Liver (tissue), 8 donors: ENCODE measurements at regions not wholly inside any gene's neighbourhood (a gene's known extent, or its start where the extent isn't known, plus 50 kb on each side); places are given as distances from the start of the nearest gene placed in this dataset.

ENCODE experiments used
- DNase-seq: peaks from one replicate; pipeline ENCODE4 v3.0.0-alpha.2; 2017; ENCODE audit warnings: low spot score
- H3K27ac ChIP-seq, 2 donors: one replicate each; pipeline ENCODE4 v1.7.0; 2013; ENCODE audit warnings: inconsistent platforms in 2 of 2, low read length in 2 of 2, control low read depth in 1 of 2, low read depth in 1 of 2, mild to moderate bottlenecking in 1 of 2
- H3K27me3 ChIP-seq, 4 donors: one replicate each; pipeline versions ENCODE4 v1.6.1 to v1.7.0; 2013; ENCODE audit warnings: low read length in 3 of 4, inconsistent platforms in 1 of 4, mild to moderate bottlenecking in 1 of 4, moderate library complexity in 1 of 4; ENCODE audit not compliant: control insufficient read depth in 4 of 4, insufficient read depth in 4 of 4
- H3K36me3 ChIP-seq, 4 donors: one replicate each; pipeline versions ENCODE4 v1.6.1 to v1.7.0; 2013; ENCODE audit warnings: low read length in 3 of 4, mild to moderate bottlenecking in 3 of 4, low read depth in 1 of 4, moderate library complexity in 1 of 4; ENCODE audit not compliant: control insufficient read depth in 4 of 4, insufficient read depth in 3 of 4
- H3K4me1 ChIP-seq, 4 donors: one replicate each; pipeline versions ENCODE4 v1.6.1 to v1.7.0; 2013; ENCODE audit warnings: low read length in 3 of 4, mild to moderate bottlenecking in 3 of 4, moderate library complexity in 1 of 4; ENCODE audit not compliant: control insufficient read depth in 4 of 4, insufficient read depth in 4 of 4
- H3K4me3 ChIP-seq, 3 donors: one replicate each; pipeline versions ENCODE4 v1.6.1 to v1.7.0; 2013; ENCODE audit warnings: low read length in 3 of 3, control low read depth in 1 of 3, low read depth in 1 of 3, mild to moderate bottlenecking in 1 of 3
- H3K9ac ChIP-seq, 2 donors: one replicate each; pipeline ENCODE4 v1.7.0; 2013; ENCODE audit warnings: low read length in 2 of 2, mild to moderate bottlenecking in 2 of 2, moderate library complexity in 2 of 2, control low read depth in 1 of 2, low read depth in 1 of 2
- H3K9me3 ChIP-seq, 4 donors: one replicate each; pipeline versions ENCODE4 v1.6.1 to v1.7.0; 2013; ENCODE audit warnings: low read length in 3 of 4; ENCODE audit not compliant: control insufficient read depth in 4 of 4
- EGR1 ChIP-seq, 2 donors: IDR thresholded peaks; 2 replicates each; pipeline ENCODE4 v1.6.1; 2016 to 2018; ENCODE audit warnings: antibody characterized with exemption in 2 of 2, low read depth in 2 of 2
- FOXA1 ChIP-seq: IDR thresholded peaks from 2 replicates; pipeline ENCODE4 v1.6.1; 2016; ENCODE audit warnings: antibody characterized with exemption
- FOXA2 ChIP-seq: IDR thresholded peaks from 2 replicates; pipeline ENCODE4 v1.6.1; 2016; ENCODE audit warnings: antibody characterized with exemption
- HNF4A ChIP-seq, 2 donors: conservative IDR thresholded peaks; 2 replicates each; pipeline ENCODE4 v1.6.1; 2016; ENCODE audit warnings: antibody characterized with exemption in 2 of 2, mild to moderate bottlenecking in 2 of 2
- HNF4G ChIP-seq: IDR thresholded peaks from 2 replicates; pipeline ENCODE4 v1.6.1; 2016; ENCODE audit warnings: antibody characterized with exemption
- JUND ChIP-seq, 2 donors: IDR thresholded peaks; 2 replicates each; pipeline ENCODE4 v1.6.1; 2016; ENCODE audit warnings: antibody characterized with exemption in 2 of 2
- NR2F2 ChIP-seq: IDR thresholded peaks from 2 replicates; pipeline ENCODE4 v1.6.1; 2016; ENCODE audit warnings: antibody characterized with exemption
- RAD21 ChIP-seq, 2 donors: IDR thresholded peaks; 2 replicates each; pipeline ENCODE4 v1.6.1; 2016; ENCODE audit warnings: antibody characterized with exemption in 2 of 2, mild to moderate bottlenecking in 2 of 2
- RXRA ChIP-seq, 2 donors: IDR thresholded peaks; 2 replicates each; pipeline ENCODE4 v1.6.1; 2017 to 2018; ENCODE audit warnings: antibody characterized with exemption in 2 of 2, mild to moderate bottlenecking in 1 of 2
- SP1 ChIP-seq: IDR thresholded peaks from 2 replicates; pipeline ENCODE4 v1.6.1; 2018; ENCODE audit warnings: antibody characterized with exemption, mild to moderate bottlenecking
- YY1 ChIP-seq: IDR thresholded peaks from 2 replicates; pipeline ENCODE4 v1.6.1; 2016; ENCODE audit warnings: antibody characterized with exemption, mild to moderate bottlenecking
- WGBS: extraction: QIAGEN DNeasy Blood & Tissue Kit; methylation state at CpG from one replicate; pipeline ENCODE4 v1.1.7; 2013; 5-methylcytosine and 5-hydroxymethylcytosine counted together
- TF ChIP-seq, protein P1 (sequence below): IDR thresholded peaks from 2 replicates; pipeline ENCODE4 v1.6.1; 2016; ENCODE audit warnings: antibody characterized with exemption, mild to moderate bottlenecking
- TF ChIP-seq, protein P2 (sequence below): fragments of 150-350 bp; IDR thresholded peaks from 2 replicates; pipeline ENCODE4 v1.5.1; 2017; ENCODE audit warnings: improper control_type of control experiment, low read depth, low read length; ENCODE audit not compliant: missing input control
- TF ChIP-seq, protein P3 (sequence below): IDR thresholded peaks from 2 replicates; pipeline ENCODE4 v1.6.1; 2016; ENCODE audit warnings: antibody characterized with exemption
- donor health status: healthy.
- donor health status: healthy.
- donor health status: healthy.
- donor health status: healthy.
- donor health status: healthy.

- 79% methylated on average over 3 of the region's 3 CpGs for WGBS
Observed at GRCh38 chr16:72226136-72226535, 54.2 kb upstream of the PMFBP1 start.

GRCh38 chr16:72224260-72224768 is 52.4 kb upstream of the PMFBP1 start:
- Histone ChIP-seq H3K4me1 (peaks cover 0 to 8% (median 0%) of the 10 kb centered on the region in 4 donors), H3K4me3 (no peak overlapping the region), H3K27ac (no peak overlapping the region), H3K9ac (no peak overlapping the region), H3K36me3 (no peaks in the 10 kb centered on the region), H3K9me3 (no peaks in the 10 kb centered on the region), H3K27me3 (no peaks in the 10 kb centered on the region)
- 32% methylated on average over 6 of the region's 6 CpGs for WGBS
- DNase-seq = no peak
- peak; percentile 29 for TF ChIP-seq SP1
- peak; percentile 41 to 68 for TF ChIP-seq HNF4A (conservative IDR thresholded peaks at IDR 0.05)
- no peak for TF ChIP-seq FOXA1
- TF ChIP-seq, protein P1, sequence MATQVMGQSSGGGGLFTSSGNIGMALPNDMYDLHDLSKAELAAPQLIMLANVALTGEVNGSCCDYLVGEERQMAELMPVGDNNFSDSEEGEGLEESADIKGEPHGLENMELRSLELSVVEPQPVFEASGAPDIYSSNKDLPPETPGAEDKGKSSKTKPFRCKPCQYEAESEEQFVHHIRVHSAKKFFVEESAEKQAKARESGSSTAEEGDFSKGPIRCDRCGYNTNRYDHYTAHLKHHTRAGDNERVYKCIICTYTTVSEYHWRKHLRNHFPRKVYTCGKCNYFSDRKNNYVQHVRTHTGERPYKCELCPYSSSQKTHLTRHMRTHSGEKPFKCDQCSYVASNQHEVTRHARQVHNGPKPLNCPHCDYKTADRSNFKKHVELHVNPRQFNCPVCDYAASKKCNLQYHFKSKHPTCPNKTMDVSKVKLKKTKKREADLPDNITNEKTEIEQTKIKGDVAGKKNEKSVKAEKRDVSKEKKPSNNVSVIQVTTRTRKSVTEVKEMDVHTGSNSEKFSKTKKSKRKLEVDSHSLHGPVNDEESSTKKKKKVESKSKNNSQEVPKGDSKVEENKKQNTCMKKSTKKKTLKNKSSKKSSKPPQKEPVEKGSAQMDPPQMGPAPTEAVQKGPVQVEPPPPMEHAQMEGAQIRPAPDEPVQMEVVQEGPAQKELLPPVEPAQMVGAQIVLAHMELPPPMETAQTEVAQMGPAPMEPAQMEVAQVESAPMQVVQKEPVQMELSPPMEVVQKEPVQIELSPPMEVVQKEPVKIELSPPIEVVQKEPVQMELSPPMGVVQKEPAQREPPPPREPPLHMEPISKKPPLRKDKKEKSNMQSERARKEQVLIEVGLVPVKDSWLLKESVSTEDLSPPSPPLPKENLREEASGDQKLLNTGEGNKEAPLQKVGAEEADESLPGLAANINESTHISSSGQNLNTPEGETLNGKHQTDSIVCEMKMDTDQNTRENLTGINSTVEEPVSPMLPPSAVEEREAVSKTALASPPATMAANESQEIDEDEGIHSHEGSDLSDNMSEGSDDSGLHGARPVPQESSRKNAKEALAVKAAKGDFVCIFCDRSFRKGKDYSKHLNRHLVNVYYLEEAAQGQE = no peak
- peak in 1 of 2 donors; percentile 16 for TF ChIP-seq JUND (IDR thresholded peaks at IDR 0.05)
- TF ChIP-seq, protein P2, sequence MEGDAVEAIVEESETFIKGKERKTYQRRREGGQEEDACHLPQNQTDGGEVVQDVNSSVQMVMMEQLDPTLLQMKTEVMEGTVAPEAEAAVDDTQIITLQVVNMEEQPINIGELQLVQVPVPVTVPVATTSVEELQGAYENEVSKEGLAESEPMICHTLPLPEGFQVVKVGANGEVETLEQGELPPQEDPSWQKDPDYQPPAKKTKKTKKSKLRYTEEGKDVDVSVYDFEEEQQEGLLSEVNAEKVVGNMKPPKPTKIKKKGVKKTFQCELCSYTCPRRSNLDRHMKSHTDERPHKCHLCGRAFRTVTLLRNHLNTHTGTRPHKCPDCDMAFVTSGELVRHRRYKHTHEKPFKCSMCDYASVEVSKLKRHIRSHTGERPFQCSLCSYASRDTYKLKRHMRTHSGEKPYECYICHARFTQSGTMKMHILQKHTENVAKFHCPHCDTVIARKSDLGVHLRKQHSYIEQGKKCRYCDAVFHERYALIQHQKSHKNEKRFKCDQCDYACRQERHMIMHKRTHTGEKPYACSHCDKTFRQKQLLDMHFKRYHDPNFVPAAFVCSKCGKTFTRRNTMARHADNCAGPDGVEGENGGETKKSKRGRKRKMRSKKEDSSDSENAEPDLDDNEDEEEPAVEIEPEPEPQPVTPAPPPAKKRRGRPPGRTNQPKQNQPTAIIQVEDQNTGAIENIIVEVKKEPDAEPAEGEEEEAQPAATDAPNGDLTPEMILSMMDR = no peak
- TF ChIP-seq, protein P3, sequence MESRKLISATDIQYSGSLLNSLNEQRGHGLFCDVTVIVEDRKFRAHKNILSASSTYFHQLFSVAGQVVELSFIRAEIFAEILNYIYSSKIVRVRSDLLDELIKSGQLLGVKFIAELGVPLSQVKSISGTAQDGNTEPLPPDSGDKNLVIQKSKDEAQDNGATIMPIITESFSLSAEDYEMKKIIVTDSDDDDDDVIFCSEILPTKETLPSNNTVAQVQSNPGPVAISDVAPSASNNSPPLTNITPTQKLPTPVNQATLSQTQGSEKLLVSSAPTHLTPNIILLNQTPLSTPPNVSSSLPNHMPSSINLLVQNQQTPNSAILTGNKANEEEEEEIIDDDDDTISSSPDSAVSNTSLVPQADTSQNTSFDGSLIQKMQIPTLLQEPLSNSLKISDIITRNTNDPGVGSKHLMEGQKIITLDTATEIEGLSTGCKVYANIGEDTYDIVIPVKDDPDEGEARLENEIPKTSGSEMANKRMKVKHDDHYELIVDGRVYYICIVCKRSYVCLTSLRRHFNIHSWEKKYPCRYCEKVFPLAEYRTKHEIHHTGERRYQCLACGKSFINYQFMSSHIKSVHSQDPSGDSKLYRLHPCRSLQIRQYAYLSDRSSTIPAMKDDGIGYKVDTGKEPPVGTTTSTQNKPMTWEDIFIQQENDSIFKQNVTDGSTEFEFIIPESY = no peak
- no peak for TF ChIP-seq EGR1 (IDR thresholded peaks at IDR 0.05; ENCODE audit: low read depth in 2 of 2)
- TF ChIP-seq YY1 = no peak
- peak; percentile 70 to 80 for TF ChIP-seq RXRA (IDR thresholded peaks at IDR 0.05)

More at GRCh38 chr16:72226136-72226535, 54.2 kb upstream of the PMFBP1 start:
- DNase-seq = no peak
- Histone ChIP-seq H3K27me3 (no peaks in the 10 kb centered on the region), H3K9me3 (no peaks in the 10 kb centered on the region), H3K9ac (no peak overlapping the region), H3K4me1 (peaks cover 0 to 8% (median 0%) of the 10 kb centered on the region in 4 donors), H3K27ac (no peak overlapping the region), H3K4me3 (no peak overlapping the region), H3K36me3 (no peaks in the 10 kb centered on the region)
- TF ChIP-seq RAD21 (IDR thresholded peaks at IDR 0.05) (no peak), RXRA (IDR thresholded peaks at IDR 0.05) (no peak), FOXA2 (no peak), YY1 (no peak), NR2F2 (no peak), HNF4G (no peak), SP1 (no peak), HNF4A (conservative IDR thresholded peaks at IDR 0.05) (no peak)
- TF ChIP-seq, protein P1 = no peak
- TF ChIP-seq, protein P2 = no peak
